ENCODE measurements at regions not wholly inside any gene's neighbourhood (a gene's known extent, or its start where the extent isn't known, plus 50 kb on each side); places are given as distances from the start of the nearest gene placed in this dataset.
"Not testable (repeated sequence)": the region's sequence is repeated elsewhere in the genome, so short reads cannot be mapped to it uniquely, and the experiment has no call there.

DNA sequence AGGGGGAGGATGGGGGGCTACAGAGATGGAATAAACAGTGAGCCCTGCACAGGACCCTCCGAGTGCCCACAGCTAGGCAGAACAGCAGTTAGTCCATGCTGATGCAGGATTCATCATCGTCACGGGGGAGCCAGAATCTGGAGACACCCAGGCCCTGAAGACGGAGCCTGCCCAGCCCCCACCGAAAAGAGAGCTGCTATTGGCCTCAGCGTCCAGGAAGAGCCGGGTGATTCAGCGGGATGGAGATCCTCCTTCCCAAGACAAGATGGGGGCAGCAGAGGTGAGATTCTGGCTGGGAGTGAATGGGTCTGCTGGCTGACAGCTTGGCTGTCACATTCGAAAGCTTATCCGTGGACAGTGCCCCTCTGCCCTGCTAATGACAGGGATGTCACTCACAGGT is 133.6 kb upstream of the CRHR1 start:
- no peak for ATAC-seq

DNA sequence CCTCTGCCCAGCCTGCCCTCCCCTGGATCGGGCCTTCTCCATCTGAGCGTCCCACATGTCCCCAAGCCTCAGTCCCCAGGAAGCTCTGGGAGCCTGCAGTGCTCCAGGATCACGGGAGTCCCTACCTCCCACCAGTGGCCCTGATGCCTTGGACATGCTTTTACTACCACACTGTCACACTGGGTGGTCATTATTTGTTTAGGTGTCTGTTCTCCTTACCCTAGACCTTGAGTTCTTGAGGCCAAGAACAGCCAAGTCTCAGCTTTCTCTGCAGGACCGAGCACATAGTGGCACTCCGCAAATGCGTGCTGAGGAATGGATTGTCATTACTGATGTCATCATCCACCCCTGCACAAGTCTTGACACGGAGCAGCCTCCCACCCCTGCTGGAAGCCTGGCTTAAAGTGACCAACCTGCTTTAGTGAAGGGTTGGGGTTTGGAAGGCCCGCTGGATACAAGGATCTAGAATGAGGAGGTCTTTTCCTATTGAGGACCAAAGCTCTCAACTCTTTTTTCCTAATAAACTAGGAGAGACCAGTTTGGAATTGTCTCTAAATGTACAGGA is 132.9 kb upstream of the CRHR1 start:
- ATAC-seq = no peak

DNA sequence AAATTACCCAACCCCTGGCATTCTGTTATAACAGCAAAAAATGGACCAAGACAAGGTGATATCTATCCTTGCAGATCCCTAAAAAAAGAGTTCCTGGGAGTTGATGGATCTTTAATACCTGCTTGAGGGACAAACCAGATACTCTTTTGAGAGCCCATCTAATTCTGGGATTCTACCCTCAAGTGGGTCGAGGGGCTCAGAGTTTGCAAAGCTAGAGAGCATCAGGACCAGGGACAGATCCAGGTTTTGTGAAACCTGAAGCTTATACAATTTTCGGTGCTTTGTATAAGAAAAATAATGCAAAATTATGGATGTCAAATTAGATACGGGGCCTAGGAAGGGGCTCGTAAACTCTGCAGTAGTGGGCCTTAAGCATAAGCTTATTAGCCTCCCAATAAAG is 130.5 kb upstream of the CRHR1 start:
- ATAC-seq = no peak

DNA sequence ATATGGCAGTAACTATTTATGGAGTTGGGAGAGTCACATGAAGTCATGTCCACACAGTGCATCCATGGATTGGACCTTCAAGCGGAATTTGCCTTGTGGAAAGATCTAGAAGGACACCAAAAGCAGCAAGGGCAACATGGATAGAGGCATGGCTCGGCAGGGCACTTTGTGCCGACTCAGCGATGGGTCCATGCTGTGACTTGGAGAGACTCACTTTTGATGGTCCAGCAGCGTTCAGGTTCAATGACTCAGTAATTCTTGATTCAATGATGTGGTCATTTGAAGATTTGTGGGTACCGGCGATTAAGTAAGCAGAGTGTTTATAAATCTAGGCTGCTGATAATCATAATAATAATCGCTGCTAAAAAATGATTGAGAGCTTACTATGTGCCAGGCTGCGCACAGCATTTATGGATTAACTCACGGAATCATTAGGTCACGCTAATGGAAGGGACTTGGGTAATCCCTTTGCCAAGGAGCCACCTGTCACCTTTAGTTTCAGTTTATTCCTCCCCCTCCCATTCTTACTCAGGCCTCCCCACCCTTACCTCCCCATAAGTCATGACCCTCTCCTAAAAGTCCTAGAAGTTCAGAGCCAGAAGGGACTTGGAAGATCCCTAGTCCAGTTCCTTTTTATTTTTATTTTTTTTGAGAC is 127.5 kb upstream of the CRHR1 start:
- no peak for ATAC-seq

DNA sequence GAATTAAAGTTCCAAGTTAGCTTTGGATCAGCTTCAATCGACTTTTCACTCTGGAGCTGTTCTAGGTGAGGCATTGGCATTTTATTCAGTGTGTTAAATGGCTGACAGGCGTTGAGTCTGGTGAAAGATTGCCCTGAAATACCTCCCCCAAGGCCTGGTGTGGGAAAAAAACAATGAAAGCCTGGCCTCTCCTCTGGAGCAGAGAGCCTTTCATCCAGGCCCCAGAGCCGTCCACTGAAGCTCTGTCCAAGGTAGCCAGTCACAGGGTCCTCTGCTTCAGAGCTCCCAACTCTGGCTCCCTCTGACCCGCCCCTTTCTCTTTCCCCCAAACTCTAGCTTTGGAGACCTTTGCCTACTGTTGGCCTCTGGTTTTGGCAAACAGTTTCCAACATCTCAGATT is 123.6 kb upstream of the CRHR1 start:
- ATAC-seq = no peak

DNA sequence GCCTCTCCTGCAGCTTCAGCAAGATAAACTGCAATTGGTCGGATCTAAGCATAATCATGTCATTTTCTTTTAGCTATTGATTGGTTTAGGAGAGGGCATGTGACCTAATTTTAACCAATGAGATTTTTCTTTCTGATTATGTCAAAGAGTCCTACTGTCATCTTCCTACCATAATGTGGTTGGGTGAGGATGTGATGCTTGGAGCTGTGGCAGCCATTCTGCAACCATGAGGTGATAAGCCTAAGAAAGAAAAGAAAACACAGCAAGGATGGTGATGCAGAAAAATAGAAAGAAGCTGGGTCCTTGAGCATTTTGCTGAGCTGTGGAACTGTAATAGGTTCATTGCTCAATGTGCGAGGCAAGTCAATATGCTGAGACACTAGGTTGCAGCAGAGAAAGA is 121.7 kb upstream of the CRHR1 start:
- ATAC-seq = no peak

DNA sequence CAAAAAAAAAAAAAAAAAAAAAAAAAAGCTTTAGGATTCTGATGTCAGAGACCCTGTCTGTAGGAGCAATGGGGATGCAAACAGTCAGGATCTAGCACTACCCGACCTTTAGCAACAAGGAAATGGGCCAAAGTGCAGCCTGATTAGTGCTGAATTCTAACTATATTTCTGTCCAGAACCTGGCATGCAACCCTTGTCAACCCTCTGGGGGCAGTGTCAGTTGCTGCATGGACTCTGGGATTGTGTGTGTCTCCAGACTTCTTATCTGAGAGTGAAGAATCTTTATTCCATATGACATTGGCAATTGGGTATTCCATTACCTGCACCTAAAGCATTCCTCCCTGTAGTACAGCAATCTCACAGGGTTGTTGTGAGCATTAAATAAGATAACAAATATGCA is 120.3 kb upstream of the CRHR1 start:
- no peak for ATAC-seq

DNA sequence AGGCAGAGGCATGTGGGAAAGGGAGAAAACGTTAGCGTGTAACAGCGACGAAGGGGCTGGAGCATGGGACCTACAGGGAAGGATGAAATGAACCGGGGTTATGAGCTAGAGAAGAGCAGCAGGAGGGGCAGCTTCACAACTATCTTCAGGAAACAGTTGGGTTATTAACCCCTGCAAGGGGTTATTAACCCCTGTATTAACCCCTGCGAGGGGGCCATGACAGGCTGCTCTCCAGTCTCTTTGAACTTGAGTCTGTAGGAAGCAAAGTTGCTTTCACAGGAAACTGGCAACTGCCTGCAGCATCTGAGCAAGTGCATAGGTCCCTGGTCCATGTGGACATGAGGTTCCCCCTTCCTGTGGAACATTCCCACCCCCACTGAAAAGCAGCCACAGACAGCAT is 119.2 kb upstream of the CRHR1 start:
- no peak for ATAC-seq

DNA sequence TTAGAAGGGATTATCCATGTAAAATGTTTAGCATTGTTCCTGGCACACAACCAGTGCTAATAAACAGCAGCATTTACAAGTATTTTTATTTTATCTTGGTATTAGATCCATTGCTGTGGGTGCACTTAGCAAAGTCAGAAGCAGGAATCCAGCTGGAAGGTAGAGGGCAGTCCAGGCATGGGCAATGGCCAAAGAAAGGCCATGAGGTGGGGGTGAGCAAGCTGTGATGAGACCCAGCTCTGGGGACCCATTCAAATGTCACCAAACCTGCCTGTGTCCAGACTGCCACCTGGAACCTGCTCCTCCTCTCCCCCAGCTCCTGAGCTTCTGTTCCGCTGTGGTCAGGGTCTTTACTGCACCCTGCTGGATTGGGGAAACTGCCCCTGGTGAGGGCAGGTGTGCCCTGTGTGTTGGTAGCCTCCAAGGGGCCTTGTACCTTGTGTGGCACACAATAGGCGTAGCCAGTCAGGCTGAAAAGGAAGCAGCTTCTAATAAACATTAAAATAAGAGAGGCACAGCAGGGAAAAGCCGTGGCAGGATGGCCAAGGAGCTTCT is 118.0 kb upstream of the CRHR1 start:
- ATAC-seq = no peak

DNA sequence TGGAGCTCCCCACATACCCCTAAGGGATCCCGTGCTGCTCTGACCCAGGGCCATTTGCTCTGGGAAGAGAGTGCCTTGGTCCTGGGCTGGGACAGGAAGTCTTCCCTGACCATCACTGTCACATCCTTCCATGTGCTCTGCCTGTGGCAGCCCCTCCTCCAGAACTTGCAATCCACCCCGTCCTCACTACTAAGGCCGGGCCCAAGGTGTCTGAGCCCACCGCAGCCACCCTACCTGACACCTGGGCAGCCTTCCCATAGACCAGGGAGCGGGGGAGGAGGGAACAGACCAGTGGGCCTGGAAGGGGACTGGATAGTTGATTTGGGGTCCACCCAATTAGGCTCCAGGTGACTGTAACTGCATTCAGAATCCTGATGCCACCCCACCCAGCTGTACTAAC is 117.5 kb upstream of the CRHR1 start:
- ATAC-seq = no peak

DNA sequence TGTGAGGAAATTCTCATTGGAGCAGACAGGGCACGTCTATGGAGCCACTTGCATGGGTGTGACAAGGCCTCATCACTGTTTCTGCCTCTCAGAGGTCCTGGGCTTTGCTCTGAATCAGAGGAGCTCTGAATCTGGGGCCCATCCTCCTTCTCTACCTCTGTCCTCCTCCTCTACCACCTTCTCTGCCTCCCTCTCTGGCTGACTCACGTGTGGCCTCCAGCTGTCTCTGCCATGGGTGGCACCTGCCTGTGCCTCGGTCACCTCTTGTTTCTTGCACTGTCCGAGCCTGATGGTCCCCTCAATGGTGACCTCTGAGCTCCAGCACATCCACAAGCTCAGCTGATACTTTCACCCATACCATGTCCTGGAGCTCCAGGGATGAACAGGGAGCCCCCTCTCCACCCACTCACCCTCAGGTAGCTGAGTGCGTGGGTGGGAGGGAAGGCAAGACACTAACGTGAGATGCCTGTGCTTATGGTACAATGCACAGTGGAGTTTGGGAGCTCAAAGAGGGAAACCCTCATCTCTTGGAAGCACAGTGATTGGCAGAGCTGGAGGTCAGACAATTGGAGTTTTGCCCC is 116.4 kb upstream of the CRHR1 start:
- no peak for ATAC-seq

DNA sequence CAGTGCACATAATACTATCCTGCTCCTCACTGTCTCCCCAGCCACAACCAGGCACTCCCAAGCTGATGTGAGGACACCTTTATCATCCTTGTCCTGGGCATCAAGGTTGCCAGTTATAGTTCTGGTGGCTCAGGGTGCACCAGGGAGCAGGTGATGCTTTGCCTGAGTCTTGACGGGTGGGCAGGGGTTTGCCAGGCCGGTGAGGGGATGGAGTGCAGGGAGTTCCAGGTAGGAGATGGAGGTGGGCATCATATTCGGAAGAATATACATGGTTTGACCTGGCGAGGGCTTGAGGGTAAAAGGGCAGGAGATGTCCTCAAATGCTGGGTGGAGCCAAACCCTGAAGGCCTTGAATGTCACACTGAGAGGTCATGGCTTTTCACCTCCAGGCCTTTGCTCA is 115.8 kb upstream of the CRHR1 start:
- no peak for ATAC-seq

DNA sequence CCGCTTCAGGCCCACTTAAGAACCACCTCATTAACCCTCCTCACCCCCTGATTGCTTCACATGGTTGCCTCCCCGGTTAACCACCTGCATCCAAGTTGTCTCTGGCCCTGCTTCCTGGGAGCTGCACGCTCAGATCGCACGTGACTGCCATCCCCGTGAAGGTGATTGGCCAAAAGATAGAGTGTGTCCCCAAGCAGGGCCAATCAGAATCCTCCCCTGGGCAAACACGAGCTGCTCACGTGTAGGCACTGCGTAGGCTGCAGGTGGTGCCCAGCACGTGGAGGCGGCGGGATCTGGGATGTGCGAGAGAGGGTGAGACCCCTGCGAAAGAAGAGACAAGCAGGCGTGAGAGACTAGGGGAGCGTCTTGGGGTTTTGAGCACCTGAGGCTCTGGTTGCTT is 111.8 kb upstream of the CRHR1 start:
- ATAC-seq = no peak

DNA sequence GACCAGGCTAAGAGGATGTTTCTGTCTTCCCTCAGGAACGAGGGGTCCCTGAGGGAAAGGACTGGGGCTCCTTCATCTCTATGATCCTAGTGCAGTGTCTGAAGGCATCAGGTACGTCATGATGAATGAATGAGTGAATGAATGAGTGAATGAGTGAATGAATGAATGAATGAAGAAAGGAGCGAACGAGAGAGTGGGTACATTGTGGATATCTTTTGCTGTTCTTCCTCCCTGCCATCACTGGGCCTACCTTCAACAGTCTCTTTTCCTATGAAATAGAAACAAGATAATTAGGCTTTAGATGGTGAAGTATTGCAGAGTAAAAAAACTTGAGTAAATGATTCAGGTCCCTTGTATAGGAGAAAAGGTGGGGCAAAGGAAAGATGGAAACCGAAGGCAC is 111.3 kb upstream of the CRHR1 start:
- ATAC-seq = no peak

DNA sequence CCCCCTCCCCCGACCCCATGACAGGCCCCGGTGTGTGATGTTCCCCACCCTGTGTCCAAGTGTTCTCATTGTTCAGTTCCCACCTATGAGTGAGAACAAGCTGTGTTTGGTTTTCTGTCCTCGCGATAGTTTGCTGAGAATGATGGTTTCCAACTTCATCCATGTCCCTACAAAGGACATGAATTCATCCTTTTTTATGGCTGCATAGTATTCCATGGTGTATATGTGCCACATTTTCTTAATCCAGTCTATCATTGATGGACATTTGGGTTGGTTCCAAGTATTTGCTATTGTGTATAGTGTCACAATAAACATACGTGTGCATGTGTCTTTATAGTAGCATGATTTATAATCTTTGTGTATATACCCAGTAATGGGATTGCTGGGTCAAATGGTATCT is 110.4 kb upstream of the CRHR1 start:
- not testable (repeated sequence) for ATAC-seq

DNA sequence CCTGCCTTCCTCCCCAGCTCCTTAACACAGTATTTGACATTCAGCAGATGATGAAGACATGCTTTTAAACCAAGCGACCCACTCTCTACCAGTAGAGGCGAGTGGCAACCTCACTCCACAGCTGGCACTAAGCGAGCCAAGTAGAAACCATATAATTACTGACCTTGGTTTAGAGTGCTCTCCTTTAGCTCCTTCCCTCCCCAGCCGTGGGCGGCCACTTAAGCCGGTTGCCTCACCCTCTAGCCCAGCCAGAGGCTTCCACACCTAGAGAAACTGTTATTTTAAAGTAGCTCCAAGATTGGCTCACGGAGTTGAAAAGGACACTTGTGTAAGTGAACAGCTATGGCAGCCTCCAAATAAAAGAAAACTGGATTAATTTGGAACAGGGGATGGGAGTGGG is 109.1 kb upstream of the CRHR1 start:
- ATAC-seq = no peak

DNA sequence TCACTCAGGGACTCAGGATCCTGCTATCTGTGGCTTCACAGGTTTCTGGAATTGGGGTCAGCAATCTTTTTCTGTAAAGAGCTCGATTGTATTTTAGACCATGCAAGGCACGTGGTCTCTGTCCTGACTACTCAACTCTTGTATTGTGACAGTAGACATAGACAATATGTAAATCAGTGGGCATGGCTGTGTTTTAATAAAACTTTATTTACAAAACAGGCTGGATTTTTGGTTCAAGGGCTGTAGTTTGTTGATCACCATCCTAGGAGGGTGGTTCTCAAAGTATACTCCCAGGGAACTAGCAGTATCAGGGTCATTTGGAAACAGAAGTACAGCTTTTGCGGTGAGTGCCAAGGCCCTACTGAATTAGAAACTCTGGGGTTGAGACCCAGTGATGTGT is 108.2 kb upstream of the CRHR1 start:
- no peak for ATAC-seq

DNA sequence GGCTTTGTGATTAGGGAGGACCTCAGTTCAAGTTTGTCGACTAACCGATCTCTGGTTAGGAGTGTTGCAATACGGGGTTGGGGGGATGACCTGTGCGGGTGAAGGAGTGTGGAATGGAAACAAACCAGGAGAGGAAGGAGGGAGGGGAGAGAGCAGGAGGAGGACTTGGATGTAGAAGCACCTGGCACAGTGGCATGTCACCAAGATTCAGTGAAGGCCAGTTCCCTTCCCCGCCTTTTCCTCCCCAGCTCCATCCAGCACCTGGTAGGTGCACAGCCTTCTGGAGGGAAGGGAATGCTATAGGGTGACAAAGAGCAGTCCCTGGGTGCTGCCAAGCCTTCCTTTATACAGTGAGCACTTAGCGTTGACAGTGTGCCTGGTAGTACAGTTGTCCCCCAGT is 107.4 kb upstream of the CRHR1 start:
- ATAC-seq = no peak

DNA sequence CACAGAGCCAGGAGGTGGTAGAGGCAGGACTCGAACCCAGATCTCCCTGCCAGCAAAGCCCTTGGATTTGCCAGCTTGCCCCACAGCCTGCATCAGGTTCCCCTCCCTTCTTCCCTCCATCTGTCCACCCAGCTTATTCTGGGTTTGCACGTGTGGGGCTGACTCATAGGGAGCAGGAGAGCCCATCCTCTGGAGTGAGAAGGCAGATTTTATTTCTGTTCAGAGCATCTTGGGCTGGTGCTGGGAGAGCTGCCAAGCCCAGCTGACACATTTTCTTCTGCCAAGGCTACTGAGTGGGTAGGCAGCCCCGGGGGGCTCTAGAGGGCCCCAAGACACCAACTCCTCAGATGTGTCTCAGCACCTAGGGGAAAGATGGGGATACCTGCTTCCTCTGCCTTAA is 106.3 kb upstream of the CRHR1 start:
- ATAC-seq = no peak

DNA sequence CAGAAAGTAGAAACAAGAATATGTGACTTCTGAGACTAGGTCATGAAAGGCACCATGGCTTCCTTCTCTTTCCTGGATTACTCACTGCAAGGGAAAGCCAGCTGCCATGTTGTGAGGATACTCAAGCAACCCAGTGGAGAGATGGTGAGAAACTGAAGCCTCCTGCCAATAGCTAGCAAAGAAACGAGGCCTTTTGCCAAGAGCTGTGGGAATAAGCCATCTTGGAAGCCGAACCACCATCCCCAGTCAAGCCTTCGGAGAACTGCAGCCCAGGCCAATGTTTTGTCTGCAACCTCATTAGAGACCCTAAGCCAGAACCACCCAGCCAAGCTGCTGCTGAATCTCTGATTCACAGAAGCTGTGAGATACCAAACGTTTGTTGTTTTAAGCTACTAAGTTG is 104.7 kb upstream of the CRHR1 start:
- ATAC-seq = no peak

DNA sequence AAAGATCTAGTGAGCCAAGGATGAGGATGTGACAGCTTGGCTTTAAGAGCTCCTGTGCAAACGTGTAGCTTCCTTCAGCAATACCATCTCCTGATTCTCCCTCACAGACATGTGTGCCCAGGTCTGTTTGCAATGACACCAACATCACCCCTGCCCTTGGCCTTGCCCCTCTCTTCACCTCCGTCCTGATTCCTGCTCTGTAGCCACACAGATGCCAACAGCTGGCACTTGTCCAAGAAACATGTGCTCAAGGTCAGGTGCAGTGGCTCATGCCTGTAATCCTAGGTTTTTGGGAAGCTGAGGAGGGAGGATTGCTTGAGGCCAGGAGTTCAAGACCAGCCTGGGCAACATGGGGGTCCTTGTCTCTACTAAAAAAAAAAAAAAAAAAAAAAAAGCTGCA is 103.8 kb upstream of the CRHR1 start:
- ATAC-seq = no peak

DNA sequence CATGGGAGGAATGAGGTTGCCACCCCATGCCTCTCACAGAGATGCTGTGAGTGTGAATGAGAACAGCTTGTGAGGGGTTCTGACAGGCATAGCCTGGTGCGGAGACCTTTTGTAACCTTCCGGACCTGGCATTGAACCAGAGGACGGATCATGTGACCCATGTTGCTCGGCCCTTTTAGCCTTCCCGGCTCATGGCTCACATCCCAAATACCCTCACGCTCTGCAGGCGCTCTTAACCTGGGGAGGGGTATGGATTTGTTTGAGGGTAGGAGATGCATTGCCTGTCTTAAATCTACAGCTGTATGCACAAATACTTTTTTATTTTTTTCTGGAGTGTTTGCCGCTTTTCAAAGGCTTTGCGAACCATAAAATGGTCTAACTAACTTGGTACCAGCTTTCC is 102.4 kb upstream of the CRHR1 start:
- ATAC-seq = no peak

DNA sequence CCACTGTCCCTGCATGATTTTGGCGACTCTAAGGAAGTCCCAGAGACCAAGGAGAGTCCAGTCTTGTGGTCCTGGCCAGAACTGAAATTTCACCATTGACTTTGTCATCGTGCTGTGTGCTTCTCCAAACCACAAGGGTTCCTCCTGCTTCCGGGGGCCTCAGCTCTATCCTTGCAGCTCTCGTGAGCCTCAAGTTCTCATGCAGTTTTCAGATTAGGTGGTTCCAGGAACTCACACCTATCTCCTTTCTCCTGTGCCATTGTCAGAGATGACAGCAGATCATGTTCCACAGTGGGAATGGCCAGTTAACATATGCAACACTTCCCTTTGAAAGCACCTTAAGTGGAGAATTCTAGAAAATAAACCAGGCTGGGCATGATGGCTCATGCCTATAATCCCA is 97.9 kb upstream of the CRHR1 start:
- no peak for ATAC-seq

DNA sequence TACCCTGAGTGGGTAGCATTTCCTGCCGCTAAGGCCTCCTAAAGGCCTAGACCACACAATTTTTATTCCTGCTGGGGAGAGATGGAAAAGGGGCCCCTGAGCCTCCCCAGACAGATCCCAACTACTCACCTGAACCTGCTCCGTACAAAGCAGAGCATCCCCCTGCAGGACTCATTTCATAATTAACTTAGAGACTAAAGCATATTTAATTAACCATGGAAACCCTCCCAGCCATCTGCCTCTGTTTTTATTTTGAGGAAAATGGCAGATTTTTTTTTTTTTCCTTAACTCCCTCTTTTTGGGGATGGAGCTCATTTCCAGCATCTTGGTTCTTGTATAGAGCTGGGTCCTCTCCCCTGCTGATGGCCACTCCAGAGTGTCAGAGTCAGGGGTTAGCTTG is 96.5 kb upstream of the CRHR1 start:
- no peak for ATAC-seq

DNA sequence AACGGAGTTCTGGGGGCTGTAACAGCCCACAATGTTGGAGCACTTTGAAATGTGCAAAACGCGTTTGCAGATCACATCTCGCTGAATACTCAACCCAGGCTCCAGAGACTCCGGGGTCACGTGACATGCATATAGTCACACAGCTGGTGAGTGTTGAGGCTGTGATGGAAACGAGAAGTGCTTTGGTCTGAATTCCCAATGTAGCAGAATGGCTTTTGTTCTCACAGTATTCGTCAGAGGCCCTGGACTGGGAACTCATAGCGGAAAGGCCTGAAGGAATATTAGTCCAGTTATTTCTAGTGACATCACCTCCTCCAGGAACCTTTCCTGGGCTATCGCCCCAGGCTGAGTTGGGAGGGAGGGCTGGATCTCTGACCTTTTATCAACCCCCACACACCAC is 95.8 kb upstream of the CRHR1 start:
- no peak for ATAC-seq

All from esophagus mucosa (tissue), 1 donor.